ENCODE measurements at regions not wholly inside any gene's neighbourhood (a gene's known extent, or its start where the extent isn't known, plus 50 kb on each side); places are given as distances from the start of the nearest gene placed in this dataset.

- no peak for TF ChIP-seq ATF3 (IDR thresholded peaks at IDR 0.05)
- TF ChIP-seq ZFX (IDR thresholded peaks at IDR 0.05) = no peak
- no peak for TF ChIP-seq YY1 (IDR thresholded peaks at IDR 0.05; ENCODE audit: extremely low read depth, insufficient replicate concordance, low read depth, low read length)
- no peak for TF ChIP-seq TCF7L2 (IDR thresholded peaks at IDR 0.05; ENCODE audit: borderline replicate concordance, extremely low read depth, insufficient read depth, insufficient read length)
- TF ChIP-seq EZH2phosphoT487 (IDR thresholded peaks at IDR 0.05; ENCODE audit: borderline replicate concordance) = no peak
These were observed 540.1 kb upstream of the FZD8 start (continued) for GRCh38 chr10:36182179-36182566.

- DNase-seq (ENCODE audit: low read depth, low spot score) (no peak), ATAC-seq (no peak)
- POLR2A ChIA-PET = no interaction called here
- H4K20me1 ChIP-seq (ENCODE audit: insufficient read depth) = no peaks in the 10 kb centered on the region
- intact Hi-C loops (cut with micrococcal nuclease) = no loop called here
- no peaks in the 10 kb centered on the region for H3K36me3 ChIP-seq (ENCODE audit: control insufficient read depth in 1 of 2, insufficient read depth in 2 of 2, low read length in 2 of 2)
- no peaks in the 10 kb centered on the region for H3K9me2 ChIP-seq (ENCODE audit: insufficient read depth)
- RAD21 ChIA-PET (ENCODE audit: low non-redundant PET in 1 of 2, low total read pairs in 2 of 2, uncharacterized antibody in 2 of 2, unreplicated experiment in 2 of 2) = no interaction called here
- TF ChIP-seq ZBTB33 (IDR thresholded peaks at IDR 0.05; ENCODE audit: extremely low read depth, insufficient replicate concordance, low read length) (no peak), SRF (IDR thresholded peaks at IDR 0.05; ENCODE audit: low read depth) (no peak), JUND (IDR thresholded peaks at IDR 0.05) (no peak), TCF7L2 (IDR thresholded peaks at IDR 0.05; ENCODE audit: borderline replicate concordance, extremely low read depth, insufficient read depth, insufficient read length) (no peak), ZFX (IDR thresholded peaks at IDR 0.05) (no peak), CTCF (IDR thresholded peaks at IDR 0.05 in 2 of 3, conservative IDR thresholded peaks at IDR 0.05 in 1 of 3; ENCODE audit: borderline replicate concordance in 1 of 3, insufficient read depth in 1 of 3, low read depth in 2 of 3, low read length in 2 of 3) (no peak), CEBPB (IDR thresholded peaks at IDR 0.05; ENCODE audit: low read depth) (no peak), MAX (IDR thresholded peaks at IDR 0.05) (no peak), POLR2A (IDR thresholded peaks at IDR 0.05; ENCODE audit: borderline replicate concordance, extremely low read depth, insufficient read depth, insufficient read length) (no peak), EZH2 (IDR thresholded peaks at IDR 0.05) (no peak), POLR2AphosphoS5 (IDR thresholded peaks at IDR 0.05; ENCODE audit: low read depth, low read length) (no peak), CBX3 (IDR thresholded peaks at IDR 0.05; ENCODE audit: low read depth) (no peak), SIN3A (IDR thresholded peaks at IDR 0.05; ENCODE audit: low read depth) (no peak), EGR1 (IDR thresholded peaks at IDR 0.05; ENCODE audit: low read depth) (no peak), ELF1 (IDR thresholded peaks at IDR 0.05; ENCODE audit: borderline replicate concordance, low read depth) (no peak)
- BruUV-seq (replicated peaks) = no TSS peak
- peaks cover 6 to 29% of the 10 kb centered on the region in 2 experiments; a peak in 2 of 4 replicates for H3K9me3 ChIP-seq (ENCODE audit: control insufficient read depth in 1 of 2, insufficient read depth in 1 of 2, low read depth in 1 of 2, low read length in 2 of 2)
- H3K27ac ChIP-seq (ENCODE audit: low read depth, low read length) = no peak overlapping the region
- H3K4me1 ChIP-seq (ENCODE audit: control insufficient read depth in 1 of 2, insufficient read depth in 2 of 2, low read length in 2 of 2) = no peaks in the 10 kb centered on the region
- no peak overlapping the region for H2AFZ ChIP-seq (ENCODE audit: low read depth, low read length, poor library complexity, severe bottlenecking)
- no peaks in the 10 kb centered on the region for H3K79me2 ChIP-seq (ENCODE audit: insufficient read depth, low read length)
- CTCF ChIA-PET = no interaction called here
- no peak overlapping the region for H3K4me3 ChIP-seq (replicated peaks in 1 of 2; ENCODE audit: low read depth in 1 of 2, low read length in 2 of 2)
- no peak overlapping the region for H3K4me2 ChIP-seq (ENCODE audit: low read length)
- H3K27me3 ChIP-seq (ENCODE audit: insufficient read depth, low read length) = no peaks in the 10 kb centered on the region
- H3K9ac ChIP-seq (ENCODE audit: low read length) = no peak overlapping the region
These were observed 539.5 kb upstream of the FZD8 start for GRCh38 chr10:36181426-36182178.
